ENCODE measurements at regions not wholly inside any gene's neighbourhood (a gene's known extent, or its start where the extent isn't known, plus 50 kb on each side); places are given as distances from the start of the nearest gene placed in this dataset.
"Not testable (repeated sequence)": the region's sequence is repeated elsewhere in the genome, so short reads cannot be mapped to it uniquely, and the experiment has no call there.

GRCh38 chr4:141290771-141291170 is 70.1 kb downstream of the ZNF330 start:
- DNase-seq (ENCODE audit: low read depth in 2 of 2) = no peak

DNA sequence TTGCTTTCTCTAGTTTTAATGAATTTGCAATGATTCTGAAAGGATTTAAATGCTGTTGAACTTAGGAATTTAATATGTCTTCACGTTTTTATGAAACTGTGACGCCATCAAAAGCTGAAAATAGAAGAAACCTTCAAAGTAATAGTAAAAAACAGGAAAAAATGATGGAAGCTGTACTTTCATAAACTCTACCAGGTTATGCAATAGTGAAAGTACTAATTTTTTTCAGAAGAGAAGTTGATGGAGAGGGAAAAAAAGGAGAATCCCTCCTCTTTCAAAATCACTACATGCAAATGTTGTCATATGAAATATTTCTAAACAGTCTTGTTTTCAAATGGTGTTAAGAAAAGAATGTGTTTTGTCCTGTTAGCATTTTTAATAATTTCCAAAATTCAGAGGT is 73.6 kb downstream of the ZNF330 start:
- no peak for DNase-seq (ENCODE audit: low read depth in 2 of 2)

- no peak for DNase-seq (ENCODE audit: low read depth in 2 of 2)
Observed at GRCh38 chr4:141301216-141301615, 80.5 kb downstream of the ZNF330 start.

DNA sequence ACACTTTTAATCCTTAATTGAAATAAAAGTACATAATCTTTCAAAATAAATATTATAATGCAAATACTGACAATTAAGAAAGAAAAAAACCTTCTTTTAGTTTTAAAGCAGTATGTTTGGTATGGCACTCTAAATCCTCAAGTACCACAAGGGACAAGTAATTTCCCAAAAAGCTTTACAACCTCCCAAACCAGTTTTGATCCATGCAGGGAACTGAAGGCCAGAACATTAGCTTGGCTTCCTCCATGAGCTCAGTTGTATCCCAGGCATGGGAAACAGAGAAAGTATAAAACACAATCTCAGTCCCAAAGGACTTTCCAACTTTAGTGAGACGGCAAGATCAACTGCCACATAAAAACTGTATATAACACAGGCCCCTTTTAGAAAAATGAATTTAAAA is 82.2 kb downstream of the ZNF330 start:
- DNase-seq (ENCODE audit: low read depth in 2 of 2) = no peak

DNA sequence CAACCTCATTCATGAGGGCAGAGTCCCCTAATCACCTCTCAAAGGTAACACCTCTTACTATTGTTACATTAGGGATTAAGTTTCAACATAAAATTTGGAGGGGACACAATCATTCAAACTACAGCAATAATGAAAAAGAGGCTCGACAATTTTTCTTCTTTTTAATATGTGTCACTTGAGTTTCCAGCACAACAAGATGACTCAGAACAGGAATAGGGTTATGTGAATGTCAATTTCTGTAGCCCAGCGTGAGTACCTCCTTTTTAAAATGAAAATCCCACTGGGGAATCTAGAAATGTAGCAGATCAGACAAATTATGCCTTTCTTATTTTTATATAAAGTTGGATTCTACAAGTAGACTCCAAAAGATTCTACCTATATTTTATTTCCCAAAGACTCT is 83.7 kb downstream of the ZNF330 start:
- DNase-seq (ENCODE audit: low read depth in 2 of 2) = no peak

- DNase-seq (ENCODE audit: low read depth in 2 of 2) = no peak
Observed at GRCh38 chr4:141306331-141306730, 85.6 kb downstream of the ZNF330 start.

GRCh38 chr4:141307241-141307689 is 86.6 kb downstream of the ZNF330 start:
- peak; percentile 30 to 47 for DNase-seq (ENCODE audit: low read depth in 2 of 2)

DNA sequence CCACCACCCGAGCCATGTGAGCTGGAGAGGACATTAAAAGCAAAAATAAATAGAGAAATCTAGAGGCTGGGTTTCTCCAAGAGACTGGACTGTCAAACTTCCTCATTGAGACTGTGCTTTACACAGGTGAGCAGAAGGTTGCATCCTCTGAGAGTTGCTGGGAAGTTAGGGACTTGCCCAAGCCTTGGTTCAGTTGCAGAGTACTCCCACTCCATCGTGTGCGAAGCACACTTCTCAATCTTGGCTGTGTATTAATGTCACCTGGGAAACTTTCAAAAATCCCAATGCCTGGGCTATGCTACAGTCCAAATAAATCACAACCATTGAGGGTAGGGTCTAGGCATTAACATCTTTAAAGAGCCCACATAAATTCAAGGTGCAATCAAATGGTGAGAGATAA is 89.2 kb downstream of the ZNF330 start:
- DNase-seq (ENCODE audit: low read depth in 2 of 2) = no peak

GRCh38 chr4:141311246-141312204 is 90.8 kb downstream of the ZNF330 start:
- DNase-seq (ENCODE audit: low read depth in 2 of 2) = no peak

GRCh38 chr4:141314627-141315026 is 93.9 kb downstream of the ZNF330 start:
- no peak for DNase-seq (ENCODE audit: low read depth in 2 of 2)

DNA sequence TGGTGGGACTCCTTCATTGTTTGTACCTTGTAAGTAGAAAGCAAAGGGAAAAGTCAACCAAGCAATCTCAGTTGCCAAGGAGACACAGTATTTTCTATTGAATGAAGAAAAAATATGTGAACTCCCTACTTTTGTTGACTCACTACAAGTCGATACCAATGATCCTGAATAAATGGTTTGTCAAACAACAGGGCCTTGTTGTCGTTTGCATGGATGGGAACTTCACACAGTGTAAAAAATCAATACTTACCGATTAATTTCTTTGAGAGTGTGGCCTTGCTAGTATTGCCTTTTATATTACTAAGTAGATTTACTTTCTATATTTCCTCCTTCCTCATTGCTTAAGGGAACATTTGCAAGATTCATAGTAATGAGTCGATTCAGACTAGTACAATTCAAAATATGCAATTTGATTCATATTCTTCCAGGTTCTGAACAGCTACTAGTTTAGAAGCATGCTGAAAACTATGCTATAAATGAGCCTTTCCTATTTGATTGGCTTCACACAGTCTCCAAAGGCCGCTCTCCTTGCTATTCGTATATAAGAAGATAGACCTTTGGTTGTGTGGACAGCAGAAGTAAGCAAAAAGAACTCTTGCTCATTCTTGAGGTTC is 108.0 kb downstream of the ZNF330 start:
- no peak for DNase-seq (ENCODE audit: low read depth in 2 of 2)

- no peak for DNase-seq (ENCODE audit: low read depth in 2 of 2)
Observed at GRCh38 chr4:141329174-141329569, 108.5 kb downstream of the ZNF330 start.

DNA sequence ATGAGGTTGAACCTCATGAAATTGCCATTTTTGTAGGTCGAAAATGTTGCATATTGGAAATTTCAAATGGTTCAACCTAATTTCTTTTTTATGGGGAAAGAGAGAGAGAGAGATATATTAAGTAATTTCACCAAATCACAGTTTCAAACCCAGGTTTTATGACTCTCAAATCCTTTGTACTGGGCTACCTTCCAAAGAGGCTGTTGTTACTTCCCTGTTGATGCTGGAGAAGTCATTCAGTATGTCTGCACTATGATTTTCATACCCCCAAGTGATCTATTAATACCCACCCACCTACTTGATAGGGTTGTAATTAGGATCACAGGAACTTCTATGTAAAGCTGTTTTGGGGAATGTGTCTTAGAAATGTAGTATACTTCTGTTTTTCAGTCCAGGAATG is 109.9 kb downstream of the ZNF330 start:
- no peak for DNase-seq (ENCODE audit: low read depth in 2 of 2)

DNA sequence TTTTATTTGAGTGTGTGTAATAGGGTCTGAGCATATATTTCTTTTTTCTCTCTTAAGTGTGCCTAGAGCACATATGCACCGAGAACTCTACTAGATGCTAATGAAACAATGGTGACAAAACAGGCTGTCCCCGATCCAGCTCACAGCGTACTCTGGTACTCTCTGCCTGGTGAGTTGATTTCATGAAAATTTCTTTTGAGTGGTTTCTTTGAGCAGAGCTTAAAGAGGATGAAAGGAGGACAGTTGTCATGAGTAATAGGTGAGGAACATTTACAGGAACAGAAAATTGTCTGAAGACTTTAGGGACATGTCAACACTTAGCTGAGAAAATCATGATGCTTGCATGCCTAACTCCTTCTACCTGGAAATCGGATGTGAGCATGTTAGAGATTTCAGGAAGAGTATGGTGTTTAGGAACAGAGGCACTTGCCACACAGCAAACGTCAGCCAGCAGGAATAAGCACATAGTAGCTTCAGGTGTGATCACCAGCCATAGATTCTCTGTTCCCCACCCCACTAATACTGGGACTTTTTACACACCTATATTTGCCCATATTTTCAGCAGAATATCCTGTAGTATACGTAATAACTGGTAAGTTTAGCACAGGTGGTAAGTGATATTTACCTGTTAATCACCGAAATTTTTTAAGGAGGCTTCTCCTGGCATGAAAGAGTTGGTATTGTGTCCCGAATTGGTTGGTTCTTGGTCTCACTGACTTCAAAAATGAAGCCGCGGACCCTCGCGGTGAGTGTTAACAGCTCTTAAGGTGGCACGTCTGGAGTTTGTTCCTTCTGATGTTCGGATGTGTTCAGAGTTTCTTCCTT is 111.1 kb downstream of the ZNF330 start:
- no peak for DNase-seq (ENCODE audit: low read depth in 2 of 2)

DNA sequence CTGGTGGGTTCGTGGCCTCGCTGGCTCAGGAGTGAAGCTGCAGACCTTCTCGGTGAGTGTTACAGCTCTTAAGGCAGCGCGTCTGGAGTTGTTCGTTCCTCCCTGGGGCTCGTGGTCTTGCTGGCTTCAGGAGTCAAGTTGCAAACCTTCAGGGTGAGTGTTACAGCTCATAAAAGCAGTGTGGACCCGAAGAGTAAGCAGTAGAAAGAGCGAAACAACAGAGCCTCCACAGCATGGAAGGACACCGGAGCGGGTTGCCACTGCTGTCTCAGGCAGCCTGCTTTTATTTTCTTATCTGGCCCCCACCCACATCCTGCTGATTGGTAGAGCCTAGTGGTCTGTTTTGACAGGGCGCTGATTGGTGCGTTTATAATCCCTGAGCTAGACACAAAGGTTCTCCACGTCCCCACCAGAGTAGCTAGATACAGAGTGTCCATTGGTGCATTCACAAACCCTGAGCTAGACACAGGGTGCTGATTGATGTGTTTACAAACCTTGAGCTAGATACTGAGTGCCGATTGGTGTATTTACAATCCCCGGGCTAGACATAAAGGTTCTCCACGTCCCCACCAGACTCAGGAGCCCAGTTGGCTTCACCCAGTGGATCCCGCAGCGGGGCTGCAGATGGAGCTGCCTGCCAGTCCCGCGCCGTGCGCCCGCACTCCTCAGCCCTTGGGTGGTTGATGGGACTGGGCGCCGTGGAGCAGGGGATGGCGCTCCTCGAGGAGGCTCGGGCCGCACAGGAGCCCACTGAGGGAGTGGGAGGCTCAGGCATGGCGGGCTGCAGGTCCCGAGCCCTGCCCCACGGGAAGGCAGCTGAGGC is 111.9 kb downstream of the ZNF330 start:
- not testable (repeated sequence) for DNase-seq (ENCODE audit: low read depth in 2 of 2)

GRCh38 chr4:141333456-141334230 is 112.9 kb downstream of the ZNF330 start:
- not testable (repeated sequence) for DNase-seq (ENCODE audit: low read depth in 2 of 2)

GRCh38 chr4:141335166-141335565 is 114.5 kb downstream of the ZNF330 start:
- DNase-seq (ENCODE audit: low read depth in 2 of 2) = no peak

GRCh38 chr4:141338238-141338637 is 117.5 kb downstream of the ZNF330 start:
- no peak for DNase-seq (ENCODE audit: low read depth in 2 of 2)

DNA sequence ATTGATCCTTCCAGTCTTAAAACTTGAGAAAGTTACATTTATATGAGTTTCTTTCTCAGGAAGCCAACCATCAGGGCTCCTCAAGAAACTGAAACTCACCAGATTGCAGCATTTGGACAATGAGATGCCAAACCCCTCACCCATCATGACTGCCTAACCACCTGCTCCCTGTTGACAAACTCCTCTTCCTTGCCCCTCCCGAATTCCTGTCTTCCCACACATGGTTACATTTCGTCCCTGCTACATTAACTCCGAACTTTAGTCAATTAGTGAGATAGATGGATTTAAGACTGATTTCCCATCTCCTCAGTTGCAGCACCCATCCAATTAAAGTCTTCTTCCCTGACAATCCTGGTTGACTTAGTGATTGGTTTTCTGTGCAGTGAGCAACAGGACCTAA is 118.7 kb downstream of the ZNF330 start:
- no peak for DNase-seq (ENCODE audit: low read depth in 2 of 2)

- DNase-seq (ENCODE audit: low read depth in 2 of 2) = no peak
Observed at GRCh38 chr4:141339966-141340365, 119.3 kb downstream of the ZNF330 start.

DNA sequence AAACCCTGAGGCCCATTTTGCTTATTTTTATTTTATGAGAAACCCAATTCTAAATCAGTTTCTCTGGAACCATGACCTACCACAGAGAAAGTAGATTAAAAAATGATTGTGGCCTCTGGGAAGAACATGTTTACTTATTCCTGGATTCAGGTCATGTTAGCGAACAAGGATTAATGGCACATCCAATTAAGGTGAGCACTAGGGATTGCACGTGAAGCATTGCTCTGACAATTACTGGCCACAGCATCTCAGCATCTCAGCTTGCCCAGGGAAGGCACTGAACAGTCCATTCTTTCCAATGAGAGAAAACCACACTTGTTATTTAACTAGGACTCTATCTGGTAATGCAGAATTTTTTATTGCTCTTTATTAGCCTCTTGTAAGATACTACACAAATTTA is 119.8 kb downstream of the ZNF330 start:
- DNase-seq (ENCODE audit: low read depth in 2 of 2) = no peak
